ENCODE measurements at regions not wholly inside any gene's neighbourhood (a gene's known extent, or its start where the extent isn't known, plus 50 kb on each side); places are given as distances from the start of the nearest gene placed in this dataset.
"Not testable (repeated sequence)": the region's sequence is repeated elsewhere in the genome, so short reads cannot be mapped to it uniquely, and the experiment has no call there.

DNA sequence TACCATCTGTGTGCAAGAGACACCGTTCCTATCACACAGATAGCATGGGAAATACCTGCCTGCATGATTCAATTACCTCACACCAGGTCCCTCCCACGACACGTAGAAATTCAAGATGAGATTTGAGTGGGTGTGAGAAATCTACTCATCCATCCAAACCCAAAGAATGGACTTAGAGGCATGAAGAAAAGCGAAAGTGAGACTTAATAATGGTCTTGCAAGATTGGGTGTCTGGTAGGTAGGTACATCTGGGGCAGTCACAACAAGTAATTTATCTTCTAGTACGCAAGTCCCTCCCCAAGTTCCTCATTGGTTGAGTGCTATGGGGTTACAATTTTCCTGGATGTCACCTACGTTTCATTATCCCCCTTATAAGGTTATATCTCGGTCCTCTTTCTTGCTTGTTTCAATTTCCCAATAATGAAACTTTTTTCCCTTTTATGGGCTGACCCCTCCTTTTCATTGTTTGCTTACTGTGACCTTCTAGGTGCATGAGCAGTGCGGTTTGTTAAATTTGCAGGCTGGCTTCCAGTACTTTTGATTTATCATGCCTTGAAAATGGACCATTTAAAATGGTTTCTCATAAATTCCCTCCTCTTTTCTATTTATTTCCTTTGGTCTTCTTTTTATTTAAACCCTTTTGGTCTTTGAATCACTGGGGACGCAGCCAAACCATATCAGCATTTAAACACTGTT, 63.1 kb upstream of the ZNF658 start:
- not testable (repeated sequence) for H3K4me3 ChIP-seq (ENCODE audit: extremely low read depth, insufficient read depth, low read length, poor library complexity, severe bottlenecking); H3K4me1 ChIP-seq (ENCODE audit: control insufficient read depth, insufficient read depth, low read length, poor library complexity, severe bottlenecking); H3K27ac ChIP-seq (ENCODE audit: low read depth, low read length, severe bottlenecking); H3K36me3 ChIP-seq (ENCODE audit: control insufficient read depth, insufficient read depth, low read length); H3K9me3 ChIP-seq (ENCODE audit: control insufficient read depth, low read length)
- no CpG with 5 or more reads among the region's 9 CpGs for WGBS, 2 experiments (ENCODE audit: insufficient coverage in 2 of 2)

Data from mesodermal cell (in vitro differentiated cells).